Psoas muscle (tissue), 7 donors: ENCODE measurements at regions not wholly inside any gene's neighbourhood (a gene's known extent, or its start where the extent isn't known, plus 50 kb on each side); places are given as distances from the start of the nearest gene placed in this dataset.

Experiments
- ATAC-seq, 4 donors: fragments of 200-7000 bp; cut with Tn5 transposase; one replicate each; pipeline ENCODE4 v1.9.1; 2020; ENCODE audit warnings: moderate library complexity in 3 of 4, mild to moderate bottlenecking in 2 of 4
- DNase-seq, 2 donors: peaks; one replicate each; pipeline ENCODE4 v3.0.0-alpha.2; 2020
- H3K27ac ChIP-seq: fragments of 200-600 bp; one replicate; pipeline ENCODE4 v1.8.0; 2022
- H3K27me3 ChIP-seq, 3 donors: fragments of 200-600 bp in 1 of 3; one replicate each; pipeline versions ENCODE4 v1.6.1 to v1.8.0; 2013 to 2022; ENCODE audit warnings: low read length in 2 of 3, mild to moderate bottlenecking in 2 of 3, moderate library complexity in 1 of 3; ENCODE audit not compliant: insufficient read depth in 3 of 3
- H3K36me3 ChIP-seq, 2 donors: fragments of 200-600 bp in 1 of 2; one replicate each; pipeline versions ENCODE4 v1.6.1 to v1.8.0; 2013 to 2022; ENCODE audit warnings: low read depth in 1 of 2, mild to moderate bottlenecking in 1 of 2, moderate library complexity in 1 of 2; ENCODE audit not compliant: insufficient read depth in 1 of 2
- H3K4me1 ChIP-seq: fragments of 200-600 bp; one replicate; pipeline ENCODE4 v1.8.0; 2022
- H3K4me3 ChIP-seq: fragments of 200-600 bp; one replicate; pipeline ENCODE4 v1.8.0; 2022; ENCODE audit warnings: mild to moderate bottlenecking
- H3K9me3 ChIP-seq: fragments of 200-600 bp; one replicate; pipeline ENCODE4 v1.8.0; 2022
- CTCF ChIP-seq: fragments of 200-600 bp; IDR thresholded peaks from one replicate; pipeline ENCODE4 v1.8.0; 2022; ENCODE audit warnings: antibody characterized with exemption
- WGBS, 3 donors: extraction: QIAGEN DNeasy Blood & Tissue Kit; methylation state at CpG; one replicate each; pipeline versions ENCODE4 v1.1.6 to v1.1.7; 2013; 5-methylcytosine and 5-hydroxymethylcytosine counted together
- intact Hi-C, 2 donors: fragments of 100-400 bp; cut with DNase I; formaldehyde crosslinking; loops; one replicate each; pipeline versions ENCODE4 v1.11.0 to v1.14.2; 2022
- donor health status: healthy with polysubstance abuse.
- donor health status: DM: no; HTN: no; CAD: no; lungs with moderate emphysema.
- donor health status: Bipolar disorder and iron deficiency.
- donor health status: healthy.
- donor health status: DM: yes; HTN: yes; CAD: no.
- donor health status: DM: no; HTN: no; CAD: no.
- donor health status: DM: yes; HTN: yes; CAD: no.

GRCh38 chr15:69958496-69959084, 139.1 kb downstream of the TLE3 start:
- no peaks in the 10 kb centered on the region for H3K36me3 ChIP-seq
- H3K4me1 ChIP-seq: no peaks in the 10 kb centered on the region
- H3K27ac ChIP-seq: no peak overlapping the region
- peaks cover 0 to 3% (median 0%) of the 10 kb centered on the region in 3 donors for H3K27me3 ChIP-seq
- ATAC-seq: no peak
- intact Hi-C loops: no loop called here
- 70 to 73% (median 72%) methylated on average over 3 of the region's 3 CpGs for WGBS, 3 donors
- no peaks in the 10 kb centered on the region for H3K9me3 ChIP-seq
- no peak overlapping the region for H3K4me3 ChIP-seq
- TF ChIP-seq CTCF: no peak
- DNase-seq: no peak

GRCh38 chr15:69962561-69962960, 135.2 kb downstream of the TLE3 start:
- H3K4me3 ChIP-seq: no peak overlapping the region
- no peak for TF ChIP-seq CTCF
- no peak overlapping the region for H3K27ac ChIP-seq
- no peaks in the 10 kb centered on the region for H3K9me3 ChIP-seq
- H3K36me3 ChIP-seq: no peaks in the 10 kb centered on the region
- ATAC-seq: no peak
- H3K4me1 ChIP-seq: no peaks in the 10 kb centered on the region
- 76 to 85% (median 78%) methylated on average over 1 of the region's 1 CpG for WGBS, 3 donors
- peaks cover 0 to 3% (median 0%) of the 10 kb centered on the region in 3 donors for H3K27me3 ChIP-seq
- intact Hi-C loops: no loop called here
- DNase-seq: no peak

DNA sequence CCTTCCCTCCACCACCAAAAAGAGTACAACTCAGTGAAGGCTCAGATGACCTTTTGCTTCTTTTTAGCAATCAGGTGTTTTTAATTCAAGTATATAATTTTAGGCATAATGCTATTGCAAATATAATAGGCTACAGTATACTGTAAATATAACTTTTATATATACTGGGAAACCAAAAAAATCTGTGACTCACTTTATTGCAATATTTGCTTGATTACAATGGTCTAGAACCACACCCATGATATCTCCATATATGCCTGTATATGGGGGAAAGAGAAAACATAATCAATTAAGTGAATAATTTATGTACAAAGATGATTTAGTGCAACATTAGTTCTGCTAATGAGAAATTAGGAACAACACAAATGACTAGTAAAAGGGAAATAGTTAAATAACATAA, 134.3 kb downstream of the TLE3 start:
- Histone ChIP-seq H3K27ac (no peak overlapping the region), H3K9me3 (no peaks in the 10 kb centered on the region), H3K4me1 (no peaks in the 10 kb centered on the region), H3K36me3 (no peaks in the 10 kb centered on the region), H3K27me3 (peaks cover 0 to 3% (median 0%) of the 10 kb centered on the region in 3 donors), H3K4me3 (no peak overlapping the region)
- no peak for TF ChIP-seq CTCF
- DNase-seq (no peak), ATAC-seq (no peak)
- intact Hi-C loops: no loop called here

DNA sequence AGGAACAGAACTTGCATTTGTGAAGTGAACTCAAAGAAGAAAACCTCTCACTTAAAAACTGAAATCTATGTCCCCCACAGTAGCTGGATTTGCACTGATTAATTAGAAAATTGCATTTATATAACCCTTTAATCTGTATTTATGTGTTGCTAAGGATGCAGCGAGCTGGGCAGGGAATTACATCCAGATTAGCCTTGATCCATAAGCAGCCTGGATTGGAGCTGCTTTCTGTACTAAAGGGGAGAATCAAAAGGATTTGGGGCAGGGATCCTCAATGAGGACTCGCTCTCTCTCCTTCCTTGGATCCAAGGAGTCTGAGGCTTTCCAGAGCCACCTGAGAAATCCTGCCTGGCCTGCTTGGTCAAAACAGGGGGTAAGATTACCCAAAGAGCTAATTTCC, 125.9 kb downstream of the TLE3 start:
- DNase-seq (no peak), ATAC-seq (no peak)
- peaks cover 0 to 3% (median 2%) of the 10 kb centered on the region in 3 donors for H3K27me3 ChIP-seq
- intact Hi-C loops: no loop called here
- H3K9me3 ChIP-seq: no peaks in the 10 kb centered on the region
- no peaks in the 10 kb centered on the region for H3K4me1 ChIP-seq
- no peak overlapping the region for H3K4me3 ChIP-seq
- TF ChIP-seq CTCF: no peak
- 79 to 84% (median 82%) methylated on average over 2 of the region's 2 CpGs for WGBS, 3 donors
- H3K27ac ChIP-seq: no peak overlapping the region
- H3K36me3 ChIP-seq: no peaks in the 10 kb centered on the region

GRCh38 chr15:69972436-69972835, 125.3 kb downstream of the TLE3 start:
- no peak for TF ChIP-seq CTCF
- H3K36me3 ChIP-seq: no peaks in the 10 kb centered on the region
- peaks cover 0 to 3% (median 2%) of the 10 kb centered on the region in 3 donors for H3K27me3 ChIP-seq
- 79 to 83% (median 81%) methylated on average over 3 of the region's 3 CpGs for WGBS, 3 donors
- H3K4me3 ChIP-seq: no peak overlapping the region
- intact Hi-C loops: no loop called here
- no peaks in the 10 kb centered on the region for H3K4me1 ChIP-seq
- DNase-seq (no peak), ATAC-seq (no peak)
- H3K9me3 ChIP-seq: no peaks in the 10 kb centered on the region
- no peak overlapping the region for H3K27ac ChIP-seq
